NCI-H2171 (cell line): ENCODE measurements at regions not wholly inside any gene's neighbourhood (a gene's known extent, or its start where the extent isn't known, plus 50 kb on each side); places are given as distances from the start of the nearest gene placed in this dataset.
"Not testable (repeated sequence)": the region's sequence is repeated elsewhere in the genome, so short reads cannot be mapped to it uniquely, and the experiment has no call there.

Source experiments
- DNase-seq: peaks from one replicate; lab custom pipeline; 2025; lab: John Stamatoyannopoulos, UW

GRCh38 chr10:30763918-30764317 is 134.4 kb upstream of the LYZL2 start:
- no peak for DNase-seq

DNA sequence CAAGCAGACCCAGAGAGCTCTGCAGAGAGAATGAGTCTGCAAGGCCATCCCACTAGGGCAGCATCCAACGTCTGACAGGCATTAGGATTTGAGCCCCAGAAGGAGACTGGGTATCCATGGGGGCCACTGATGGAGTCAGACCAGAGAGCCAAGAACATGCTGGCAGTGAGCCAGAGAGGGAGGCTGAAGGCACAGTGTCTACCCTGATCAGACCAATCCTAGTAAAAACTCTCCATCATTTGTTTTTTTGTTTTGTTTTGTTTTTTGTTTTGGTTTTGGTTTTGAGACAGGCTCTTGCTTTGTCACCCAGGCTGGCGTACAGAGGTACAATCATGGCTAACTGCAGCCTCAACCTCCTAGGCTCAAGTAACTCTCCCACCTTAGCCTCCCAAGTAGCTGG is 133.1 kb upstream of the LYZL2 start:
- DNase-seq: no peak

DNA sequence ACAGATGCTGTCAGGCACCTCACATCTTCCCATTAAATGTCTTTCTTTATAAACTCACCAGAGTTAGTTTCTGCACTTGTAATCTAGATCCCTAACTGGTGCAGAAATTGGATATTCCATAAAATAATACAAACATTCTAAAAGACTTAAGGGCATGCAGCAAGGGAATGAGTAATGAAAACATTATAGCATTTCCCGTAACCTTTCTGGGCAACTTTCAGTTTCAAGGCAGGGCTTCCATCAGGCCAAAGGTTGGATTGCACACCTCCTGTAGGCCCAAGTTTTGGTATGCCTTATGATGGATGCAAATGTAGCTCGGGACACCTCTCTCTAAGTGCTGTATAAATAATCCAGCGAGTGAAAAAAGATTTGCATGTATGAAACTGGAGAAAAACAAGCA is 129.9 kb upstream of the LYZL2 start:
- no peak for DNase-seq

GRCh38 chr10:30758338-30758737 is 128.8 kb upstream of the LYZL2 start:
- no peak for DNase-seq

GRCh38 chr10:30756896-30757295 is 127.3 kb upstream of the LYZL2 start:
- no peak for DNase-seq

DNA sequence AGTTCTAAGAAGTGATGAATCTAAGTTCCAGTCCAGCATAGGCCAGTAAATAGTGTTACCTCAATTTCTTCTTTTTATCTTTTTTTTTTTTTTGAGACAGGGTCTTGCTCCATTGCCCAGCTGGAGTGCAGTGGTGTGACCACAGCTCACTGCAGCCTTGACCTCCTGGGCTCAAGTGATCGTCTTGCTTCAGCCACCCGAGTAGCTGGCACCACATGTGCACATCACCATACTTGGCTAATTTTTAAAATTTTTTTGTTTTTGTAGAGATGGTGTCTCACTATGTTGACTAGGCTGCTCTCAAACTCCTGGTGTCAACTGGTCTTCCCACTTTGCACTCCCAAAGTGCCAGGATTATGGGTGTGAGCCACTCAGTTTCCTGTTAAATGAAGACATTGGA is 126.6 kb upstream of the LYZL2 start:
- no peak for DNase-seq

GRCh38 chr10:30755441-30755953 is 125.9 kb upstream of the LYZL2 start:
- DNase-seq: no peak

DNA sequence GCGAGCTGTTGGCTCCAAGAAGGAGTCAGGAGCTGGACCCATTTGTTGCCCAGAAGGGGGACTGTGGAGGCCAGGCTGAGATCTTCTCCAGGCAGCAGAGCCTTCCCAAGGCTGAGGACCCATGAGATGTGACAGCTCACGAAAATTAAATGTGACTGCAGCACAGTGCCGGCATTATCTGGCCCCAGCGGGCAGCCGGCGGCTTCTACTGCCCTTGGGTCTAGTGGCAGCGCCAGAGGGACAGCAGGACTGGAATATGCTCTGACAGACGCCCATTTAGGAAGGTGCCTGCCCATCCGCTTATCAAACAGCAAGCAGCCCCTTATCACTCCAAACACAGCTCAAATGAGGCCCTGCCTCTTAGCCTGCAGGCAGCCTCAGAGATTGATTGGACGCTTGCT is 122.9 kb upstream of the LYZL2 start:
- no peak for DNase-seq

- peak; percentile 37 for DNase-seq
Measured at GRCh38 chr10:30751678-30752331, 122.3 kb upstream of the LYZL2 start.

DNA sequence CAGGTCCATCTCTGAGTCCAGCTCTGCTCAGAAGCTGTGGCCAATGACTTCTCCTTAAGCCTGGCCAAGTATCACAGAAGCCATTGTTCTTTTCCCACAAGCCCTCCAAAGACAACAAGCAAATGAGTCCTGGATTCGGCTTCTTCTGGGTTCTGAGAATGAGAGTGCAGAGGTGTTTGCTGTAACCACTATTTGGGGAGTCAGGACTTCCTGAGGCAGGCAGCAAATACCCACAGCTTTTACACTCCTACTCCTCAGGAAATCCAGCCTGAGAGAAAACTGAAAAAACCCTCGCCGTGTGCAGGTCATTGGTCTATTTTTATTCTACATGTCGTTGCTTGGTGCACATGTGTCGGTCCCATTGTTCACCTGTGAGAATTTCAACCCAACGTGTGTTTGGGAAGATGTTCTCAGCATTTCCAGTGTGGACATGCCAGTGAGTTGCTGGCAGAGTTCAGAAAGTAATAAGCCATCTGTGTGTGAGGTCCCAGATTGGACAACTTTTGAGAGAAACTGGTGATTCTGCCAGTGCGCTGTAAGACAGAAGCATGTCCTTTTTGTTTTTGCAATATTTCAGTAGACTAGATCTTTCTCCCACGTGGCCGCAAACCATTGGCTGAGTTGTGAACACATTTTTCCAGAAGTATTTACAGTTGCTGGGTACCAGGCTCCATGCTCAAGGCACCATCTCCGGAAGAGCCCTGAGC is 121.6 kb upstream of the LYZL2 start:
- DNase-seq: no peak

DNA sequence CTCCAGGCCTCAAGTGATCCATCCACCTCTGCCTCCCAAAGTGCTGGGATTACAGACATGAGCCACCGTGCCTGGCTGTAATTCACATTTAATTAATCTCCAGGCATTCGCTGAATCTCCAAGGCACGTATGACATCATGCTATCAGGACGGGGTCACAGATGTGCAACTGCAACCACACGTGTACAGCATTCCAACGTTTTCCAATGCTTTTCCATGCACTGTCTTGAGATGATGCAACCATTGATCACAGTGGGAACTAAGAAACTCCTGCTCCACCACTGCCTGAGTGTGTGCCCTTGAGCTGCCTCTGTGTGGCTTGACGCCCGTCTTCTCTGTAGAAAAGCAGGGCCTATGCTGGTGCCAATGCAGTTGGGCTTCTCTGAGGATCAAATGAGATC is 119.8 kb upstream of the LYZL2 start:
- no peak for DNase-seq

DNA sequence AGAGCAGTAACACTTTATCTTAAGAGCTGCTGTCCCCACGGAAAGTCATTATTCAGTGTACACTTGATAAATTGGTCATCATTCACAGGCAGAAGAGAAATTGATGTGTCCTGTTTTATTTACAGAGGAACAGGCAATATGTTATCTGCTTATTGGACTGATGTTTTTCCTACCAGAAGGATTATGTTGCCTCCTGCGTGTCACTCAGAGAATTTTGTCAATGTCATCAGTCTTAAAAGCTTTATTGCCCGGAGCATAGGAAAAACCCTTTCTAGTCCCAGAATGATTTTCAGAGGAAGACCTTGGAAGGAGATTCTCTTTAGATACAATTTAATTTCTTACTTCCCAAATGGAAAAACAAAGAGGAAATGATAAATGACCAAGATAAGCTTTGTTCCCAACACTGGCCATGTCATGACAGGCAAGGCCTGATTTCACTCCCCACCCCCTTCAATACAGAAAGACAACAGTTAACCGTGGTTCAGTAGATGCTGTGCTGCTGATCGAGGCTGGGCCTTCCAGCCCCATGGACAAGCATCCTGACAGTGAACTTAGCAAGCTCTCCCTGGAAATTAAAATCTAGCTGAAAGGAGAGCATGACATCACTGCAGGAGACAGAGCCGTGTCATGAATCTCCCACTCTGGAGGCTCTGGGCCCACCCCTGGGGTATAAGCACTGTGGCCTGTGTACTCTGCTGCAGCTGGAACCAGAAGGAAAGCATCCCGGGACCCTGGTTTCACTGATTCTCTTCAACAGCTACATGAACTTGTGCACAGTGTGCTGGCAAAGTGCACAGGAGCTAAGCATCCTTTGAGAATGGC is 118.8 kb upstream of the LYZL2 start:
- DNase-seq: no peak

- no peak for DNase-seq
Measured at GRCh38 chr10:30747633-30748032, 118.1 kb upstream of the LYZL2 start.

GRCh38 chr10:30745953-30746352 is 116.4 kb upstream of the LYZL2 start:
- no peak for DNase-seq

- DNase-seq: no peak
Measured at GRCh38 chr10:30744106-30744505, 114.6 kb upstream of the LYZL2 start.

- DNase-seq: no peak
Measured at GRCh38 chr10:30743586-30743985, 114.0 kb upstream of the LYZL2 start.

GRCh38 chr10:30742471-30742870 is 112.9 kb upstream of the LYZL2 start:
- DNase-seq: no peak

DNA sequence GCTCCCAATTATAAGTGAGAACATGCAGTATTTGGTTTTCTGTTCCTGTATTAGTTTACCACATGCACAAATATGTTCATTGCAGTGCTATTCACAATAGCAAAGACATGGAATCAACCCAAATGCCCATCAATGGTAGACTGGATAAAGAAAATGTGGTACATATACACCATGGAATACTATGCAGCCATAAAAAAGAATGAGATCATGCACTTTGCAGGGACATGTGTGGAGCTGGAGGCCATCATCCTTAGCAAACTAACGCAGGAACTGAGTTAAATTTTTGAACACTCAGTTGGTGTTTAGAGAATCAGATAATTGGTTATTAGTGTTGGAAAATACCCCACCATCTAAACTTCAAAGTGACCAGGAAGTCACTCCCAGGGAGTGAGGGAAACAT is 111.2 kb upstream of the LYZL2 start:
- not testable (repeated sequence) for DNase-seq

DNA sequence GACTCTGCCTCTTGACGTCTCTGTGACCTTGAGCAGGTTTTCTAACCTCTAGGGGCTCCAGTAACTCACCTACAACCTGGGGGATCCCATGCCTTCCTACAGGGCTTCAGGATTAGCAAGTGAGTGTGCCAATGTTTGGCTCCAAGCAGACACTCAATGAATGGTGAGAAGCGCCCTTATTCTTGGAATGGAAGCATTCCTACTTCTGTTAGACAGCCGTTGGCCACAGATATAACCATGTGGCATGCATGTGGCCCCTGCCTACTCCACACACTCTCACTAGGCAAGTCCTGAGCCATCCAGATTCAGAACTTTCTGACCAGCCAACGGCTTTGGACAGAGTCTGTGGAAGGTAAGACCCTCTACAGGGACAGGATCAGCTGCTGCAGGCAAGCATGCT is 108.9 kb upstream of the LYZL2 start:
- DNase-seq: no peak

DNA sequence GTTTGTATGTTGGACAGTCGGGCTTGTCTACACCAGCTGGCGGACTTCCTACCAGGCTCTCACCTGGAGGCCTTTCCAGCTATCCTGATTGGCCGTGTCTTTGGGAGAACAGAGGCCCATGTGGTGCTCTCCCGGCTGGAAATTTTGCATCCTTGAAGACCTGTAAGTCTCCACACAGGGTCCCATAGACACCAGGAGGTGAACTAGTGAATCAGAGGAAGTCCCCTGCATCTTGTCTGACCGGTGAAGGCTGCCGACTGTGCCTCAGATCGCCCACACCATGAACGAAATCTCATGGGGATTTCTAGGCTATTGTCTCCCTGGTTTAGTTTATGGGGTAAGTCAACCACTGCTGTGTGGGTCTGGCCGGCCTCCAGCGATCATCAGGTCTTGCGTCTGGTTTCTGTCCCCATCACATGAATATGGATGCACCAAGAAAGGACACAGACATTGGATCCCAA is 108.4 kb upstream of the LYZL2 start:
- no peak for DNase-seq

DNA sequence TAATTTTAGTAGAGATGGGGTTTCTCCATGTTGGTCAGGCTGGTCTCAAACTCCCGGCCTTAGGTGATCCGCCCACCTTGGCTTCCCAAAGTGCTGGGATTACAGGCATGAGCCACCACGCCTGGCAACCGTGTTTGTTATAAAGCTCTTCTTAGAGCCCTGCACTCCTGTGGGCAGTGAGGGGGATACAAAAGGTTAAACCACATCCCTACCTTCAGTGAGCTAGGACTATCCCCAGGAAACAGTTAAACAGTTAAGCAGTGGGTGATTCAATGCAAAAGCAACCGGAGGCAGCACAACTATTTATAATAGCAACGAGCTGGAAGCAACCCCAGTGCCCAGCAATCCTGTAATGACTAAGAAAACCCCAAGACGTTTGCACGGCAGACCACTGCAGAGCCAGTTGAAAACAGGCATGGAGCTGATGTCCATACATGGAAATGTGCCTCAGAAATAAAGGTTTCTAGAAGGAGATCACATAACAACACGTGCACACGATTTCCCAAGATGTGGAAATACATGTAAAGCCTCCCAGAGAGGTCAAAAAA is 107.2 kb upstream of the LYZL2 start:
- no peak for DNase-seq

- DNase-seq: no peak
Measured at GRCh38 chr10:30734901-30735300, 105.3 kb upstream of the LYZL2 start.
